HG03558 (cell line): ENCODE measurements at regions not wholly inside any gene's neighbourhood (a gene's known extent, or its start where the extent isn't known, plus 50 kb on each side); places are given as distances from the start of the nearest gene placed in this dataset.
"Not testable (repeated sequence)": the region's sequence is repeated elsewhere in the genome, so short reads cannot be mapped to it uniquely, and the experiment has no call there.

Experiments
- ATAC-seq: cut with Tn5 transposase; IDR thresholded peaks from one replicate; pipeline ENCODE4 v1.9.1; 2021; ENCODE audit warnings: moderate number of reproducible peaks; ENCODE audit not compliant: unreplicated experiment; ENCODE audit errors: extremely low read depth

DNA sequence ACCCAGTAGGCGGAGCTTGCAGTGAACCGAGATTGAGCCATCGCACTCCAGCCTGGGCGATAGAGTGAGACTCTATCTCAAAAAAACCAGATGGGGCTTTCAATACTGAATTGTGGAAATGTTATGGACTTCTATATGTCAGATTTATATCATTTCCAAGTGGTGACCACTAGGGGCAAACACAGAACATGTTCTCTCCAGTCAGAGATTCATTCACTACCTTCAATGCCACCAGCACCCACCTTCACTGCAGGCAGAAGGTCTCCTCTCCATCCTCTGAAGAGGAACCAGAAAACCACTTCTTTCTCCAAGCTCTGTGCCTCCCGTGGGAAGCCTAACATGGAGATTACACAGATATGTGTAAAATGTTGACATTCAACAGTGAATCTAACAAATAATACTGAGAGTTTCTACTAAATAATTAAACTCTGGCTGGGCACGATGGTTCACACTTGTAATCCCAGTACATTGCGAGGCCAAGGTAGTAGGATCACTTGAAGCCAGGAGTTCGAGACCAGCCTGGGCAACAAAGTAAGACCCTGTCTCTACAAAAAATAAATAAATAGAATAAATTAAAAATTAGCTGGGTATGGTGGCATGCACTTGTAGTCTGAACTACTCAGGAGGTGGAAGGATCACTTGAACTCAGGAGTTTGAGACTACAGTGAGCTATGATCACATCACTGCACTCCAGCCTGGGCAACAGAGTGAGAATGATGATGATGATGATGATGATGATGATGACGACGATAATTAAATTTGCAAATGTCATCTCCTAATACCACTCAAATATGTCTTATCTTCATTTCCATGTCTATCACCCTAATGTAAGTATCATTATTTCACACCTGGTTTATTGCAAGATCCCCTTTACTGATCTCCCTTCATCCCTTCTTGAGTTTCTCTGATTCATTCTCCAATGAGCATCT, 151.1 kb downstream of the ZNF281 start:
- peak; percentile 35 for ATAC-seq

DNA sequence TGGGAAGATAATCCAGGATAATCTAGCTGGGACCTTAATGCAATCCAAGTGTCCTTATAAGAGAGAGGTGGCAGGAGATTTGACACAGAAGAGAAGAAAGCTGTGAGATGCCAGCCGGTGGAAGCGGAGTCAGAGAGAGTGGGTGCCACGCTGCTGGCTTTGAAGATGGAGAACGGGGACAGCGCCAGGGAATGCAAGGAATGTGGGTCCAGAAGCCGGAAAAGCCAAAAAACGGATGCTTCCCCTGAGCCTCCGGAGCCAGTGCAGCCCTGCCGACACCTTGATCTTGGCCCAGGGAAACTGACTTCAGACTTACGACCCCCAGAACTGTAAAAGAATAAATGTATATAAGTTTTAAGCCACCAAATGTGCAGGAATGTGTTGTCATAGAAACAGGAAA, 152.6 kb downstream of the ZNF281 start:
- ATAC-seq = no peak

DNA sequence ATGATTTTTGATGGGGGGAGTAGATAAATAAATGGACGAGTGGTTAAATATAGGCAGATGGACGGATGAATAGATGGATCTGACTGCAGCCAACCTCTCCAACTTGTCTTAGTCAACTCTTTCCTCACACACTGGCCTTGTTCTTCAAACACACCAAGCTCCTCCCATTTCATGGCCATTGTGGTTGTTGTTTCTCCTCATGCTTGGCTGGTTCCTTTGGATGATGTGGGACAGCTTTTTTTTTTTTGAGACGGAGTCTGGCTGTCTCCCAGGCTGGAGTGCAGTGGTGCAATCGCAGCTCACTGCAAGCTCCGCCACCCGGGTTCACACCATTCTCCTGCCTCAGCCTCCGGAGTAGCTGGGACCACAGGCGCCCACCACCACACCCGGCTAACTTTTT, 155.2 kb downstream of the ZNF281 start:
- ATAC-seq = not testable (repeated sequence)

DNA sequence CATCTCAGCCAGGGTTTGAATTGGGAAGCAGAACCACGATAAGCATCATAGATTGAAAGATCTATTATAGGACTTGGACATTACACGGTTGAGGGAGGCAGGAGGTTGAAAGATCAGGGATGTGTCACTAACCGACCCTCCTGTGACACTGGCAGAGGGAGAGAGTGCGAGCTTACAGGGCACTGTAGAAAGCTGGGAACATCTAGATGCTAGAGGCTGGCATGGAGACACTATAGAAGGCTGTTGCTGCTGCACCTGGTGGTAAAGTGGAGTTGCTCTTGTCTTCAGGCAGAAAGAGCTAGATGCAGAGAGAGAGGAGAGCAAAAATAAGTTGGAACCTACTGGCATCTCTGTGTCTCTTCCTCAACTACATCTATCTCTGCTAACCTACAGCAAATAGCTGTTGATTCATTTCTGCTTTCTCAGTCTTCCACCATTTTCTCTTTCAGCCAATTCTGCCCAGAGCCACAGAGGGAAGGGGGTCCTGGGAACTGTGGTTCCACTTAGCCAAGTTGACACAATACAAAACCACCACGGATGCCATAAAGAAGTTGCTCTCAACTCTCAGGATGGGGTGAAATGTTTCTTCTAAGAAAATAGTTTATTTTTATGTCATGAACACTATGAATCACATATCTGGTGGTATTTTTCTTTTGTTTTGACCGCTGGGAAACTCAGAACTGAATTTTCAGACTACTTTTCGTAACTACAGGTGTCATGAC, 155.9 kb downstream of the ZNF281 start:
- ATAC-seq = no peak

DNA sequence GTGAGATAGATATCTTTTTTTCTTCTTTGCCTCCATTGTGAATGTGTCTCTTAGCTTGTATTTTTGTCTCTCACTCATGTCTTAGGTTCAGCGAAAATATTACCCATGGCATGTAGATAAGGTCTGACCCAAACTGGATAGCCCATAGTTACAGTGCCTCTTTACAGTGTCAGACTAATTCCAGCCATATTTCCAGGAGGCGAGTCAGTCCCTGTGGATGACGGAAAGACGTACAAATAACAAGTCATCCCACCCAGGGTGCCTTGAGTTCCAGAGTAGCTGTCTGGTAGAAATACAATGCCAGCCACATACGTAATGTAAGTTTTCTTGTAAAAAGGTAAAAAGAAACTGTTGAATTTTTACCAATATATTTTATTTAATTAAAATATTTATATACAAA, 157.3 kb downstream of the ZNF281 start:
- ATAC-seq = no peak

DNA sequence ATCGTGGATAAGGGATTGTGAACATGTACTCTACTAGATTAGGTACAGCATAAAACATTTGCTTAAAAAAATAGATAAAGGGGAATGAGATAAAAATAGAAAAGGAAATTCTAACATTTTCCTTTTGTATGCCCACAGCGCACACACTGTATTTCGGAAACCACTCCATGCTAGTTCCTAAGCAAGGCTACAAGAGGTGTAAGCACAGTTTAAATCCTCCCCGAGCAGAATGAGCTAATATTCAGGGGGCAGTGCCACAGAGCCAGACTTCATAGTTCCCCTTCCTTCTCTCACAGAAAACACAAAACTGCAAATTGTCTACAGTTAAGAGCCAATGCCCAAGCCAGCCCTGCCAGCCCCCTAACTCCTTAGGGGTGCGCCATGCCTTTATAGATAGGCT, 159.4 kb downstream of the ZNF281 start:
- no peak for ATAC-seq

DNA sequence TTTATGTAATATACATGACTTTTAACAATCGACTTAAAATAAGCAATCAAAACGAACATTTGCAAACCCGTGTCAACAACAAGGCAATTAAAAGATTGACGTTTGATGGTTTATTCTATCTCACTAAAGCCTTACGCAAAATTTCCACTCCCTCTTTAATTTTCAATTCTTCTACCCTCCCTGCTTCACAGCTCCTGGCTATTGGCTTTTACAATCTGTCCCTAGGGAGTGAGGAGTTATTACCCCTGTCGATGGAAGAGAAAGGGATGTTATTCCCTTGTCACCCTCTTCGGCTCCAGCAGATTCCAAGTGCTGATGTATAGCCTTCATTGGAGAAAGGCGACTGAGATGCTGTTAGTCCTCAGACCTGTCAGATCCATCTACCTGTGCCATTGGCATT, 161.3 kb downstream of the ZNF281 start:
- no peak for ATAC-seq

DNA sequence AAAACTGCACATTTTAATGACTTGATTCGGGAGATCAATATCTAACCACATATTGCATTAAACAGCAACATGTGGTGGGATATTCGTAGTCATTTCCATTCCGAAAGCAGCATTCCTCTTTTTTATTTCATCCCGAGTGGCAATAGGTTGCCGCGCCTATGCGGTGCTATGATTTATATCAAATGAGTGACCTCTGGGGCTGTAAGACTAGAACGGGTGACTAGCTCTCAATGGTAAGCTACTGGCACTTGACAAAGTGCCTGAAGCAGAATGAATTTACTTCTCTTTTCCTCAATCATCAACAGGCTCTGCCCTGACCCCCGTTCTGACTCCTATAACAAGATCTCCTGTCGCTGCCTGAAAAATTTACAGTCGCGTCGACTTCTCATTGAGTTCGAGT, 162.3 kb downstream of the ZNF281 start:
- ATAC-seq = no peak

DNA sequence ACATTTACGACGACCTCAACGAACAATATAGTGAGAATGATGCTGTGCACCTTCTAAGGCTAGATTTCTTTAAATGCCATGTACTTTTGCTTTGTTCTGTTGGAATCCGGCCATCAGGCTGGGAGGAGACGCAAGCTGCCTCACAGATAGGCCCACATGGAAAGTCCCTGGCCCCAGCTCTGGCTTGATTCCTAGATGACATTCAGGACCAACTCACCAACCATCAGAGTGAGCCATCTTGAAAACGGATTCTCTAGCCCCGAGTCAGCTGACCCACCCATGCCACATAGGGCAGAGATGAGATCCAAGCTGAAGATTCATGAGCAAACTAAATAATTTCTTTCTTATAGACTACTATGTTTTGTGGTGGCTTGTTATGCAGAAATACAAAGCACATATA, 164.4 kb downstream of the ZNF281 start:
- no peak for ATAC-seq

DNA sequence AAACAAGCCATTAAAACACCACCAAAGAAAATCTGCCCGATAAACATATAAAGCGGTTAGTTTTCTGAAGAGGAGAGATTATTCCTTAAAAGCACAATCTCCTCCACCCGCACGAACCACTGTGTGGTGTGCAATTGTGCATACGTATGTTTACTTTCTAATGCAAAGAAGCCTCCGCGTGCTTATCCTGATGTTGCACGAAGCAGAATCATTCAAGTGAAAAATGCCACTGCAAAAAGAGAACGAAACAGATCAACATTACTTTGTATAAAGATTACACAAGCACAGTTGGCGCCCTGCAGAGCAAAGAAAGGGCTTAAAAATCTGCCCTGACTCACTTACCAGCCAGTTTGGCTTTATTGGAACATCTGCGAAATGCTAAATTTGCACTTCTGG, 166.8 kb downstream of the ZNF281 start:
- no peak for ATAC-seq

DNA sequence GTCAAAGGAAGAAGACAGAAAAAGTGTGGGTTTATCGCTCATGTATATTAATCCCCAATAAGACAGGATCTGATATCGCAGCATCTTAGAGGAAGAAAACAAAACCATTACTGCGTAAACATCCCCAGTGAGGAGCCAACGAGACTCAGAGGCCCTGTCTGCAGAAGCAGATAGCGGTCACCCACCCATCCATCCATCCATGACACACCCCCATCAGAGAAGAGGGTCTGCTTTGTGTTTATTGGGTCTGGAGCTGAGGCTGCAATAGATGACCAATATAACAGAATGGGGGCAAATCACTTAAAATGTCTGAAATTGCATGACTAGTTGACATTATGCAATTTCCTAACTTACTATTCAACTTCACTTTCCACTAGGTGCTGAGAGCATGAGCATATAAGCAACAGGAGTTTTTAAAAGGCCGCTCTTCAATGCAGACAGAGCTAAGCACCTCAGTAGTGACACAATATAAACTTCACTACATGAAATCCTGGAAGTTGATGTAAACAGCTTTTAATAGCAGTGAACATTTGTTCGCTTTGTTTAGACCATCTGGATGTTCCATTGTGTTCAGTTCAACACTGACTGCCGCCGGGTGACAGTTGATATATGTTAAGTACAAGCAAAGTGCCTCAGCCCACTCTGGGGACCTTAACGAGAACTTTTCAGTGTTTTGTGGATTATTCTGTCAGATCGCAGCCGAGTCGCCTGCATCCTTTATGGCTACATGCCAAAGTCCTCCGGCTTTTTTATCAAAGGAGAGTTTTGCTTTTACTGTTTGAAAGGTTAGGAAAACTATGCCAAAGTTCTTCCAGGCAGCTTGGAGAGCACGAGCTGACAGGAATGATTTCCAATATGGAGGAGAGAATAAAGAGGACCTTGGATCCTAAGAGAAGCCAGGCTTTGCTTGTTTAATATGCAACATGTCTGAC, 167.5 kb downstream of the ZNF281 start:
- no peak for ATAC-seq

DNA sequence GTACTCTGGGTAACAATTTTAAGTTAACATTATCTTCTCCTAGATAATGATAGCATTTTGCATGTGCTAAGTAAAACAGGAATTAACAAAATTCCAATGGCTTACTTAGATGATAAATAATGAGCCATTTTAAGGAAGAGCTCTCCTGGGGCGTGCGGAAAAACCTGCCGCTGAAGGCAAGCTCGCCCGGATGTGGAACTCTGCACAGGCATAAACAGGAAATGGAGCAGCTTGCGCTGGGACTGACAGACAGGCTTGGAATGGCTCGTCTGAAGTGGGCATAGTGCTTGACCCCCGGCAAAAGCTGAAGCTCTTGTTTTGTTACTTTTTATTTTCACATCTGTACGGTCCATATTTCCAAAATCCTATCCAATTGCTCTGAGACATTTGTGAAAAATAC, 169.2 kb downstream of the ZNF281 start:
- no peak for ATAC-seq

DNA sequence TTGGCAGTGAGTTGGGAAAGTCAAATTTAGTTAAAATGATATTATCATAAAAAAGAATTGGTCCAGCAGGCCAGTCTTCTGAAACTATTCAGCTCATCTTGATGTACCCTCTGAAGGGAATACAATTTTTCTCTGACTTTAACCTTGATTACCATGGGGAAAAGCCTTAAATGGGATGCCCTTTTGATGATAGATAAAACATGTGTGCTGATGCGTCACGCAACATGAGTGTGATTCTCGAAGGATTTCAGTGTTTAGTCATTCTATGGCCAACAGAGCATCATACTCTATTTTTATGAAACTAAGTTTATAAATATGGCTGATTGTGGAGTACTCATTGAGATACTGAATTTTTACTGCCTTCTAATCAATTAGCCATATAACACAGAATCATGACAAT, 171.5 kb downstream of the ZNF281 start:
- no peak for ATAC-seq

DNA sequence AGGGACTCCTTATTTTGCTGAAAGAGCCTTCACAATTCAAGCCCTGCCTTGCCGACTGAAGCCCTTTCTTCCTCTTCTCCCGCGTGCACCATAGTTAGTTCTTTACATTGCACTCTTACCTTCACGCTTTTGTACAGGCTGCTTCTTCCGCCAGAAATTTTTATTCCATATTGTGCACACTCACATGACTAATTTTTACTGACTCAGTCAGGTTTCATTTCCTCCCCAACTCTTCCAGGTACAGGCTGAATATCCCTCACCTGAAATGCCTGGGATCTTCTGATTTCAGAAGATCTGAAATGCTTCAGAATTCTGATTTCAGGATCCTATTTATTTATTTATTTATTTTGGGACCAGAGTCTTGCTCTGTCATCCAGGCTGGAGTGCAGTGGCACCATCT, 172.8 kb downstream of the ZNF281 start:
- no peak for ATAC-seq

DNA sequence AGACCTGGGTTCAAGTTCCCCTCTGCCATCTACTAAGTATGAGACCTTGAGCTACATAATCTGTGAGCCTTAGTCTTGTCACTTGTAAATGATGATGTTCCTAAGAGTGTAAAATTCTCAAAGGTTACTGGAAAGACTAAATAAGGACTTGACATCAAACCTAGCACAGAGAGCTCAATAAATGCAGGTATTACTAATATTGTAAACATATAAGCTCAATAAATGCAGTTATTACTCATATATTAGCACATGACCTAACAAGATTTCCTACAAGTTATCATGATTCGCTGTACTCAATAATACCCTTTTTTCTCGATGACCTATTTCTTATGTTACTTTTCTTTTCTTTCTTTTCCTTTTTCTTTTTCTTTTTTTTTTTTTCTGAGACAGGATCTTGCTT, 174.9 kb downstream of the ZNF281 start:
- no peak for ATAC-seq

DNA sequence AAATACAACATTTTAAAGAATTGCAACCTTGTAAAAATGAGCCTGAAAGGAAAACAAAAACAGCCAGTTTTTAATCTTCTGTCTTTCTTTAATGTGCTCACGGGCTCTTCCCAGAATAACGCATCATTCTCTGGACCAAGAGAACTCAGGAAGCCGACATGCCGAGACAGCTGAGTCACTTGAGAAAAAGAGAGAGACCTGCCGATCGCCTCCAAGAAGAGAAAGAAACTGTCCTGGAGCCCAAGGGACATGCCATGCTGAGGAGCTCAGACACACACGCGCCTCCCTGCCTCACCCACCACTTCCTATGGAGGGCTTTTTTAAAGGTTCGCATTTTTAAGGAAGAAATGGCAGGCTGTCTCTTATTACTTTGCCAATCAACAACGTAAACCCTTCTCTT, 176.4 kb downstream of the ZNF281 start:
- no peak for ATAC-seq

DNA sequence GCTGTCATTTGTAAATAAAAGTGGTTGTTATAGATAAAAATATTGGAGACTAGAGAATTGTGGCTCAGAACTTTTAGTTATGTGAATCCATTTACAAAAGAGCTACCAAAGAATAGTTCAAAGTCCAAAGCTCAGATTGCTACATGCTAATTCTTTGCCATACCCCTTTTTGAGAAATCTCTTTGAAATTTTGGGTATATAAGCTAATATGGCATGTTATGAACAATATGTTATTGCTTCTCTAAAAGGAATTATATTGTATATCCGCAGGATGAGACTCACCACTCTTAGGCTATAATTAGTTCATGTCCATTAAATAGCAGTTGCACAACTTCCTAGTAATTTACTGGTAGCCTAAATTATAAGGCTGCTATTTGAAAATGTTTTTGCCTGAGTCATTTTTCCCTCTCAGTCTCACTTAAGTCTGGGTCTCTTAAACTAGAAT, 178.0 kb downstream of the ZNF281 start:
- ATAC-seq = no peak

DNA sequence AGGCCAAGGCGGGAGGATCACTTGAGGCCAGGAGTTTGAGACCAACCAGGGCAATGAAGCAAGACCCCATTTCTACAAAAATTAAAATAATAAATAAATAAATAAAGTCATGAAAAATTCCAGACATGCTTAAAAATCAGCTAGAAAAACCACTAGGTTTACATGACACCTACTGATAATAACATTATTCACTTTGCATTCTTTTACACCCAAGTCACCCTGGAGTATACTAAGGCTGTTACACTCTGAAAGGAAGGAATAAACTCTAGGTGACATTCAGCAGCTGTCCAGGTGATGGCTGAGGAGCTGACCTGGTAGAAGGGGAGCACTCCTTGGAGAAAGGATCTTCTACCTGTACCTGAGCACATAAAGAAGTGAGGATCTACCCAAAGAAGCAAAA, 179.2 kb downstream of the ZNF281 start:
- no peak for ATAC-seq

DNA sequence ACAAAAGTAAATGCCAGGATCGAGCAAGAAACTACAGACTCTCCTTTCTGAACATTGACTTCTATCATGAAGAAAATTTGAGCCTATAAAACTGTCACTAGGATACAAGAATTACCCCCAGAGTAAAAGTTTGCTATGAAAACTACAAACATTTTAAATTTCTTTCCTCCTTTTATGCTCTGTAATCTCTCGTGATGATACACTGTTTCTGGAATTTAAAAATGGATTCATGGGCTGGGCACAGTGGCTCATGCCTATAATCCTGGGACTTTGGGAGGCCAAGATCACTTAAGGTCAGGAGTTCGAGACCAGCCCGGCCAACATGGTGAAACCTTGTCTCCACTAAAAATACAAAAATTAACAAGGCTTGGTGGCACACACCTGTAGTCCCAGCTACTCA, 181.3 kb downstream of the ZNF281 start:
- no peak for ATAC-seq

DNA sequence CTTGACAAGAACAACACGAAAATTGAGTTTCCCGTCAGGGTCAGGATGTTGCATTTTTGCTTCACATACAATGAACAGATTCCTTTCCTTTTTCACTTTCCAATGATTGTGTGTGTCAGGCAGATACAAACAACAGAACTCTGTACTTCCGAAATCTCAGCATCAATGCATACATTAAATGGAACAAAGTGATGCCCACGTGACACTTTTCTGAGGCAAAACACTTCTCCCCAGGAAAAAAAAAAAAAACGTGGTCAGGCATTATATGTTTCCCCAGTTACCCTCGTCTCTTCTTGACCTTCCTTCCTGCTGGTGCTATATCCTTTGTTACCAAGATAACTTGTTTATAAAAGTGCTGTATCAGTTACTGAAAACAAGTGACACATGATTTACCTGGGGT, 181.8 kb downstream of the ZNF281 start:
- ATAC-seq = no peak
